Heart left ventricle (tissue), 16 donors: ENCODE measurements at regions not wholly inside any gene's neighbourhood (a gene's known extent, or its start where the extent isn't known, plus 50 kb on each side); places are given as distances from the start of the nearest gene placed in this dataset.
A peak's percentile ranks its signal among the peaks of the same experiment; 100 is the strongest.
"Not testable (repeated sequence)": the region's sequence is repeated elsewhere in the genome, so short reads cannot be mapped to it uniquely, and the experiment has no call there.

Source experiments
- ATAC-seq, 4 donors: fragments of 200-7000 bp; cut with Tn5 transposase; one replicate each; pipeline ENCODE4 v1.9.1; 2020 to 2022; ENCODE audit warnings: moderate library complexity in 4 of 4, mild to moderate bottlenecking in 3 of 4, moderate number of reproducible peaks in 1 of 4
- DNase-seq, 5 donors: peaks; one replicate each; pipeline ENCODE4 v3.0.0-alpha.2; 2020
- H3K27ac ChIP-seq, 12 donors: fragments of 200-600 bp; sonication (generic) in 4 of 12; one replicate each; pipeline versions ENCODE4 v1.5.0 to v1.8.0; 2016 to 2022; ENCODE audit warnings: mild to moderate bottlenecking in 2 of 12
- H3K27me3 ChIP-seq, 9 donors: fragments of 200-600 bp; sonication (generic) in 2 of 9; one replicate each; pipeline versions ENCODE4 v1.5.1 to v1.8.0; 2016 to 2022; ENCODE audit warnings: mild to moderate bottlenecking in 3 of 9
- H3K36me3 ChIP-seq, 9 donors: fragments of 200-600 bp; sonication (generic) in 2 of 9; one replicate each; pipeline versions ENCODE4 v1.5.0 to v1.8.0; 2018 to 2022; ENCODE audit warnings: mild to moderate bottlenecking in 2 of 9
- H3K4me1 ChIP-seq, 12 donors: fragments of 200-600 bp; sonication (generic) in 4 of 12; one replicate each; pipeline versions ENCODE4 v1.5.0 to v1.8.0; 2016 to 2022; ENCODE audit warnings: mild to moderate bottlenecking in 3 of 12
- H3K4me3 ChIP-seq, 12 donors: fragments of 200-600 bp; sonication (generic) in 4 of 12; one replicate each; pipeline versions ENCODE4 v1.5.0 to v1.8.0; 2017 to 2022; ENCODE audit warnings: mild to moderate bottlenecking in 9 of 12, moderate library complexity in 4 of 12
- H3K9me3 ChIP-seq, 12 donors: fragments of 200-600 bp; sonication (generic) in 4 of 12; one replicate each; pipeline versions ENCODE4 v1.5.0 to v1.8.0; 2016 to 2022; ENCODE audit warnings: mild to moderate bottlenecking in 1 of 12
- CTCF ChIP-seq, 12 donors: fragments of 200-600 bp; sonication (generic) in 4 of 12; IDR thresholded peaks; one replicate each; pipeline versions ENCODE4 v1.5.0 to v1.8.0; 2018 to 2022; ENCODE audit warnings: antibody characterized with exemption in 12 of 12, mild to moderate bottlenecking in 5 of 12
- POLR2A ChIP-seq, 2 donors: fragments of 450-650 bp; IDR thresholded peaks; one replicate each; pipeline ENCODE4 v1.6.1; 2017; ENCODE audit warnings: antibody characterized with exemption in 2 of 2, mild to moderate bottlenecking in 2 of 2, moderate library complexity in 2 of 2
- WGBS, 4 donors: extraction: QIAGEN DNeasy Blood & Tissue Kit in 2 of 4; methylation state at CpG; one replicate each; pipeline versions ENCODE4 v1.1.5 to v1.1.7; 2013 to 2018; 5-methylcytosine and 5-hydroxymethylcytosine counted together
- intact Hi-C, 10 donors: fragments of 100-400 bp; cut with DNase I; formaldehyde crosslinking; loops; one replicate each; pipeline versions ENCODE4 v1.11.1 to v1.14.2; 2022
- donor health status: ischemic (EF 13 %, LVEDD 7.1; RV severe dilation, severe dysfunction).
- donor health status: healthy with polysubstance abuse.
- donor health status: DM: no; HTN: yes; CAD: no.
- donor health status: DM: no; HTN: no; CAD: no.
- donor health status: ischemic (EF 25% LVEDD 6.9; RV normal size, moderate dysfunction).
- donor health status: ischemic (EF 25% LVEDD 5.7; RV mildly dilated, moderate dysfunction).
- donor health status: healthy.
- donor health status: DM: yes; HTN: yes; CAD: no.
- donor health status: ischemic (EF 35%, LVEDD 5.7; RV mildly dilated, moderate dysfunction).
- donor health status: nonischemic (EF 11% LVEDD 7.7; RV severe dilation, severe dysfunction).
- donor health status: DM: yes; HTN: yes; CAD: no.
- donor health status: PGD.
- donor health status: ischemic (EF 29% LVEDD 5.4; RV normal size, mild dysfunction).
- donor health status: nonischemic (EF 23%, LVEDD 6.1; RV moderate dilation, normal function).

- H3K4me1 ChIP-seq, result no peaks in the 10 kb centered on the region
- no peak overlapping the region for H3K27ac ChIP-seq
- TF ChIP-seq POLR2A (IDR thresholded peaks at IDR 0.05) (no peak), CTCF (IDR thresholded peaks at IDR 0.05) (no peak)
- DNase-seq, result no peak
- no peak for ATAC-seq
- intact Hi-C loops, result no loop called here
- no peak overlapping the region for H3K4me3 ChIP-seq
- WGBS, 4 donors, result 80 to 89% (median 88%) methylated on average over 2 of the region's 2 CpGs
- H3K36me3 ChIP-seq, result no peaks in the 10 kb centered on the region
- peaks cover 0 to 8% (median 0%) of the 10 kb centered on the region in 12 donors for H3K9me3 ChIP-seq
- H3K27me3 ChIP-seq, result no peaks in the 10 kb centered on the region
Observed at GRCh38 chr13:62747152-62747551, 1331.5 kb upstream of the PCDH20 start.

GRCh38 chr13:62729746-62730145, 1314.1 kb upstream of the PCDH20 start:
- H3K4me1 ChIP-seq, intact Hi-C loops, H3K4me3 ChIP-seq, H3K36me3 ChIP-seq, ATAC-seq, H3K27ac ChIP-seq, H3K27me3 ChIP-seq: not testable (repeated sequence)
- DNase-seq, result peak in 1 of 5 donors; percentile 13
- H3K9me3 ChIP-seq, result peaks cover 0 to 29% (median 2%) of the 10 kb centered on the region in 12 donors
- 82 to 89% (median 87%) methylated on average over 9 of the region's 9 CpGs for whole genome bisulfite sequencing, 4 donors

GRCh38 chr13:62721893-62722292, 1306.2 kb upstream of the PCDH20 start:
- Histone ChIP-seq H3K27me3 (no peaks in the 10 kb centered on the region), H3K4me1 (no peaks in the 10 kb centered on the region), H3K36me3 (no peaks in the 10 kb centered on the region), H3K4me3 (no peak overlapping the region), H3K9me3 (peaks cover 0 to 15% (median 2%) of the 10 kb centered on the region in 12 donors), H3K27ac (no peak overlapping the region)
- no peak for DNase-seq
- no peak for ATAC-seq
- intact Hi-C loops, result no loop called here
- WGBS, 4 donors, result 46 to 50% (median 48%) methylated on average over 4 of the region's 4 CpGs
- TF ChIP-seq POLR2A (IDR thresholded peaks at IDR 0.05) (no peak), CTCF (IDR thresholded peaks at IDR 0.05) (no peak)

- intact Hi-C loops, H3K4me3 ChIP-seq, DNase-seq, H3K27ac ChIP-seq, ATAC-seq, H3K4me1 ChIP-seq, H3K36me3 ChIP-seq, H3K27me3 ChIP-seq: not testable (repeated sequence)
- 86 to 89% (median 88%) methylated on average over 7 of the region's 7 CpGs for WGBS, 4 donors
- peaks cover 0 to 13% (median 0%) of the 10 kb centered on the region in 12 donors for H3K9me3 ChIP-seq
Observed at GRCh38 chr13:62711948-62712347, 1296.3 kb upstream of the PCDH20 start.

- no peaks in the 10 kb centered on the region for H3K36me3 ChIP-seq
- WGBS, 4 donors, result 56 to 69% (median 59%) methylated on average over 1 of the region's 1 CpG
- no peak for ATAC-seq
- TF ChIP-seq POLR2A (IDR thresholded peaks at IDR 0.05), result no peak
- no peak for TF ChIP-seq CTCF (IDR thresholded peaks at IDR 0.05)
- no peaks in the 10 kb centered on the region for H3K4me1 ChIP-seq
- no peak overlapping the region for H3K4me3 ChIP-seq
- intact Hi-C loops, result no loop called here
- H3K9me3 ChIP-seq, result peaks cover 0 to 13% (median 0%) of the 10 kb centered on the region in 12 donors
- no peaks in the 10 kb centered on the region for H3K27me3 ChIP-seq
- no peak overlapping the region for H3K27ac ChIP-seq
- no peak for DNase-seq
Observed at GRCh38 chr13:62710787-62711186, 1295.1 kb upstream of the PCDH20 start.
